Thoracic aorta (tissue), 2 donors: ENCODE measurements at regions not wholly inside any gene's neighbourhood (a gene's known extent, or its start where the extent isn't known, plus 50 kb on each side); places are given as distances from the start of the nearest gene placed in this dataset.

ENCODE experiments used
- ATAC-seq: fragments of 150-250 bp; one replicate; pipeline ENCODE4 v1.8.0; 2017; ENCODE audit warnings: low read depth; ENCODE audit not compliant: insufficient number of reproducible peaks, low FRiP score
- DNase-seq: peaks from one replicate; pipeline ENCODE4 v3.0.0-alpha.2; 2020; ENCODE audit warnings: low spot score
- H3K27ac ChIP-seq, 2 donors: fragments of 200-600 bp; sonication (generic); 1 replicate in 1 of 2; 2 replicates in 1 of 2; pipeline ENCODE4 v1.5.1; 2016; ENCODE audit warnings: mild to moderate bottlenecking in 2 of 2, moderate library complexity in 2 of 2
- H3K27me3 ChIP-seq: fragments of 200-600 bp; sonication (generic); replicated peaks from 2 replicates; pipeline ENCODE4 v1.6.0; 2016; ENCODE audit warnings: mild to moderate bottlenecking; ENCODE audit not compliant: insufficient read depth
- H3K36me3 ChIP-seq: fragments of 200-600 bp; sonication (generic); one replicate; pipeline ENCODE4 v1.5.1; 2016
- H3K4me1 ChIP-seq, 2 donors: fragments of 200-600 bp; sonication (generic); 1 replicate in 1 of 2; 2 replicates in 1 of 2; pipeline versions ENCODE4 v1.5.1 to v1.6.0; 2016; ENCODE audit warnings: low read depth in 2 of 2, mild to moderate bottlenecking in 1 of 2; ENCODE audit not compliant: control insufficient read depth in 1 of 2
- H3K4me3 ChIP-seq: fragments of 200-600 bp; sonication (generic); 2 replicates; pipeline ENCODE4 v1.5.1; 2016; ENCODE audit warnings: mild to moderate bottlenecking
- H3K9me3 ChIP-seq: fragments of 200-600 bp; sonication (generic); 2 replicates; pipeline ENCODE4 v1.5.1; 2016
- TF ChIP-seq, protein P1 (sequence below): fragments of 200-600 bp; sonication (generic); IDR thresholded peaks from one replicate; pipeline ENCODE4 v1.5.1; 2019; ENCODE audit warnings: antibody characterized with exemption

DNA sequence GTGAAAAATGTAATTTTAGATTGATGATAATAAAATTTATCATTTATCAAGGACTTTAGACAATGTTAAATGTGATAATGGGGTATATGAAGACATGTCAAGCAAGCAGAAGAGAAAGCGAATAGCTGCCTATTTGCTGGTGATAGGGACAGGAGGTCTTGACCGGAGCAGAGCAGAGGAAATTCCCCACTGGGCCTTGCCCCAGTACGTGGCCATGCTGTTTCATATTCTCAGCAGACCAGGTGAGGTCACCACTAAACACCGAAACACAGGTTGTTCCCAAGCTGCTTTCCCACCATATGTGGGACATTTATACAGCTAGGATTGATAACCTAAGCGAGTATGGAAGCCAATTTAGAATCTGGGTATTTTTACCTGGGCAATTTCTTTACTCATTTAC, 1629.6 kb downstream of the FAM181B start:
- Histone ChIP-seq H3K4me3 (no peak overlapping the region), H3K36me3 (no peaks in the 10 kb centered on the region), H3K4me1 (no peaks in the 10 kb centered on the region), H3K27ac (no peak overlapping the region), H3K27me3 (no peaks in the 10 kb centered on the region), H3K9me3 (no peaks in the 10 kb centered on the region)
- ATAC-seq (no peak), DNase-seq (no peak)
- TF ChIP-seq, protein P1, sequence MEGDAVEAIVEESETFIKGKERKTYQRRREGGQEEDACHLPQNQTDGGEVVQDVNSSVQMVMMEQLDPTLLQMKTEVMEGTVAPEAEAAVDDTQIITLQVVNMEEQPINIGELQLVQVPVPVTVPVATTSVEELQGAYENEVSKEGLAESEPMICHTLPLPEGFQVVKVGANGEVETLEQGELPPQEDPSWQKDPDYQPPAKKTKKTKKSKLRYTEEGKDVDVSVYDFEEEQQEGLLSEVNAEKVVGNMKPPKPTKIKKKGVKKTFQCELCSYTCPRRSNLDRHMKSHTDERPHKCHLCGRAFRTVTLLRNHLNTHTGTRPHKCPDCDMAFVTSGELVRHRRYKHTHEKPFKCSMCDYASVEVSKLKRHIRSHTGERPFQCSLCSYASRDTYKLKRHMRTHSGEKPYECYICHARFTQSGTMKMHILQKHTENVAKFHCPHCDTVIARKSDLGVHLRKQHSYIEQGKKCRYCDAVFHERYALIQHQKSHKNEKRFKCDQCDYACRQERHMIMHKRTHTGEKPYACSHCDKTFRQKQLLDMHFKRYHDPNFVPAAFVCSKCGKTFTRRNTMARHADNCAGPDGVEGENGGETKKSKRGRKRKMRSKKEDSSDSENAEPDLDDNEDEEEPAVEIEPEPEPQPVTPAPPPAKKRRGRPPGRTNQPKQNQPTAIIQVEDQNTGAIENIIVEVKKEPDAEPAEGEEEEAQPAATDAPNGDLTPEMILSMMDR: no peak

DNA sequence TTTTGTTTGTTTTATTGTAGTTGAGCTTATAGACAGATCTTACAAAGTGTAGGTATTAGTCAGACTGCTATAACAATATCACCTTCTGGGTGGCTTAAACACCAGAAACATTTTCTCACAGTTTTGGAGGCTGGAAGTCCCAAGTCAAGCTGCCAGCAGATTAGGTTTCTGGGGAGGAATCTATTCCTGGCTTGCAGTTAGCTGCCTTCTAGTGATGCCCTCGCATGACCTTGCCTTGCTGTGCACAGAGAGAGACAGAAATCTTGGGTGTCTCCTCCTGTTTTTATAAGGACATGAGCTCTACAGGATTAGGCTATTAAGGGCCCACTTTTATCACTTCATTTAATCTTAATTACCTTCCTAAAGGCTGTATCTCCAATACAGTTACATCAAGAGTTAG, 1635.2 kb downstream of the FAM181B start:
- ATAC-seq: no peak
- TF ChIP-seq, protein P1: no peak
- Histone ChIP-seq H3K27ac (no peak overlapping the region), H3K4me1 (no peaks in the 10 kb centered on the region), H3K9me3 (no peaks in the 10 kb centered on the region), H3K4me3 (no peak overlapping the region), H3K27me3 (no peaks in the 10 kb centered on the region), H3K36me3 (no peaks in the 10 kb centered on the region)
- DNase-seq: no peak

DNA sequence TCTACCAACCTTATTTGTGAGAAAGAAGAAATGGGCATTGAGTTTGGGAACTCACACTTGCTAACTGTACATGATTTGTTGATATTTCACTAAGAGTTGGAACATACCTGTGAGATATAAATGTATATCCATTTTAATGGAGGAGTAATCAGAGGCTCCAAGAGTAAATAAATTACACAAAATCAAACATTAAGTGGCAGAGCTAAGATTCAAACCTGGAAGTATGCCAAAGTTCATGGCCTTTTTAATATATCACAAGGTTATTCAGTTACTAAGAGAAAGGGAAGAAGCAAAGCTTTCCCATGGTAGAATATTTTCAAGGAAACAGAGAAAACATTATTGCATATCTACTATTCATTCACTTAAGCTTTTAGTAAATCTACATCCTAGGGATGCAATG, 1641.1 kb downstream of the FAM181B start:
- H3K4me3 ChIP-seq: no peak overlapping the region
- H3K27ac ChIP-seq: no peak overlapping the region
- H3K4me1 ChIP-seq: no peaks in the 10 kb centered on the region
- ATAC-seq (no peak), DNase-seq (no peak)
- H3K27me3 ChIP-seq: no peaks in the 10 kb centered on the region
- H3K36me3 ChIP-seq: no peaks in the 10 kb centered on the region
- TF ChIP-seq, protein P1: no peak
- H3K9me3 ChIP-seq: no peaks in the 10 kb centered on the region

DNA sequence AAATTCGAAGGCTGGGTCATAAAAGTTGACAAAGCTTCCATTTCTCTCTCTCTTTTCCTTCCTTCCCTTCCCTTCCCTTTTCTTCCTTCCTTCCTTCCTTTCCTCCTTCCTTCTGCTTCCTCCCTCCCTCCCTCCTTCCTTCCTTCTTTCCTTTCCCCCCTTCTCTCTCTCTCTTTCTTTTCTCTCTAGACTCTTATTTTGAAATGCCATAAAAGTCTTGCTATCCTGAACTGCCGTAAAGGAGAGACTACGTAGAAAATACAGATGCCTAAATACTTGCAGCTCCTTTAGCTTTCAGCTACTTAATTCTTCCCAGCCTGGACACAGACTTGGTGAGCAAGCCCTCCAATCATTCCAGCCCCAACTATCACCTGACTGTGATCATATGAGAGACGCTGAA, 1644.4 kb downstream of the FAM181B start:
- H3K36me3 ChIP-seq: no peaks in the 10 kb centered on the region
- no peaks in the 10 kb centered on the region for H3K4me1 ChIP-seq
- no peaks in the 10 kb centered on the region for H3K9me3 ChIP-seq
- ATAC-seq (no peak), DNase-seq (no peak)
- no peaks in the 10 kb centered on the region for H3K27me3 ChIP-seq
- TF ChIP-seq, protein P1: no peak
- no peak overlapping the region for H3K4me3 ChIP-seq
- no peak overlapping the region for H3K27ac ChIP-seq

DNA sequence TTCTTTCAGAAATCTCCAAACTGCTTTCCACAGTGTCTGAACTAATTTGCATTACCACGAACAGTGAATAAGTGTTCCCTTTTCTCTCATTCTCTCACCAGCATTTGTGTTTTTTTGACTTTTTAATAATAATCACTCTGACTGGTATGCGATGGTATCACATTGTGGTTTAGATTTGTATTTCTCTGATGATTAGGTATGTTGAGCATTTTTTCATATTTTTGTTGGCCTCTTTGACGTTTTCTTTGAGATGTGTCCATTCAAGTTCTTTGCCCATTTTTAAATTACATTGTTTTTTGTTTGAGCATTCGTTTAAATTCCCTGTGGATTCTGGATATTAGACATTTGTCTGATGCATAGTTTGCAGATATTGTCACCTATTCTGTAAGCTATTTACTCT, 1639.6 kb upstream of the TENM4 start:
- ATAC-seq (no peak), DNase-seq (no peak)
- H3K9me3 ChIP-seq: no peaks in the 10 kb centered on the region
- no peaks in the 10 kb centered on the region for H3K27me3 ChIP-seq
- no peaks in the 10 kb centered on the region for H3K4me1 ChIP-seq
- no peak overlapping the region for H3K4me3 ChIP-seq
- H3K27ac ChIP-seq: no peak overlapping the region
- no peaks in the 10 kb centered on the region for H3K36me3 ChIP-seq
- TF ChIP-seq, protein P1: no peak
